ENCODE measurements at regions not wholly inside any gene's neighbourhood (a gene's known extent, or its start where the extent isn't known, plus 50 kb on each side); places are given as distances from the start of the nearest gene placed in this dataset.

DNA sequence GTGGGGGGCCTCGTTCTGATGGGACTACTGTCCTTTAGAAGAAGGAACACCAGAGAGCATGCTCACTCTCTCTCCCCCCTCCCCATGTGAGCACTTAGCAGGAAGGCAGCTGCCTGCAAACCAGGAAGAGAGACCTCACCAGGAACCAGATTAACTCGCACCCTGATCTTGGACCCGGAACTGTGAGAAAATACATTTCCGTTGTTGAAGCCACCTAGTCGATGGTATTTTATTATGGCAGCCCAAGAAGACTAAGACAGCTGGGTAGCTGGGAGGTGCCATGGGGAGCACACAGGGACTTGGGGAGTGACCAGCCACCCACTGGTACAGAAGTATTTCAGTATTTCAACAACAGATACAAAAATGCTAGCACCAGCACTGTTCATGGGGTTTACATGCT lies 59.0 kb downstream of the VCPKMT start:
- H3K36me3 ChIP-seq (replicated peaks; ENCODE audit: control insufficient read depth, insufficient read depth, low read length), result no peaks in the 10 kb centered on the region
- no peak overlapping the region for H3K4me3 ChIP-seq (ENCODE audit: insufficient read depth, low read depth, low read length)
- DNase-seq, result no peak
- no peaks in the 10 kb centered on the region for H3K27me3 ChIP-seq (ENCODE audit: control insufficient read depth, insufficient read depth, low read length)

DNA sequence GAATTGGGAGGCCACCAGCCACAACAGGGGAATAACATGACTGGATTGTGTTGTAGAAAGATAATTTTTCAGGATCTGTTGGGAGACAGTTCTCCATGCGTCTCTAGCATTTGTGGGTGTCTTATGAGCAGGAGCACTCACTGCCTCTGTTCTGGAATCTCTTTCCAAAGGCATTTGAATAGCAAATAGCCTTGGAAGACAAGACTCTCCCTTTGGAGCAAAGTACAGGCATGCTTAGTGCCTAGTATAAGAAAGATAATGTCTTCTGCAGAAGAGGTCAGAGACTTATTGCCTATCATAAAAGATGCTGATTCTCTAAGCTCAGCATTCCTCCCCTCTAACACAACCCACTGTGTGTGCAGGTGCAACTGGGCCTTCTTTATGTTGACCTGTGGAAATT lies 58.3 kb downstream of the VCPKMT start:
- Histone ChIP-seq H3K36me3 (replicated peaks; ENCODE audit: control insufficient read depth, insufficient read depth, low read length) (no peaks in the 10 kb centered on the region), H3K27me3 (ENCODE audit: control insufficient read depth, insufficient read depth, low read length) (no peaks in the 10 kb centered on the region), H3K4me3 (ENCODE audit: insufficient read depth, low read depth, low read length) (no peak overlapping the region)
- no peak for DNase-seq
